GM13977 (cell line): ENCODE measurements at regions not wholly inside any gene's neighbourhood (a gene's known extent, or its start where the extent isn't known, plus 50 kb on each side); places are given as distances from the start of the nearest gene placed in this dataset.

ENCODE experiments used
- DNase-seq: peaks from one replicate; pipeline ENCODE4 v3.0.0; 2012; ENCODE audit warnings: low spot score
- in situ Hi-C: fragments of 300-500 bp; cut with MboI; formaldehyde crosslinking; loops from one replicate; pipeline ENCODE4 v1.12.0; 2022; ENCODE audit warnings: low sequenced_read_pairs, low pct_unique_long_range_greater_than_20kb, mixed read lengths, inconsistent platforms; ENCODE audit not compliant: unreplicated experiment
- TF ChIP-seq, protein P1 (sequence below): IDR thresholded peaks from 2 replicates; pipeline ENCODE4 v1.5.1; 2012; ENCODE audit warnings: mild to moderate bottlenecking, control low read depth; ENCODE audit not compliant: insufficient read depth; ENCODE audit errors: extremely low read depth, missing control alignments

GRCh38 chr17:52790359-52790955 lies 631.9 kb upstream of the CA10 start:
- TF ChIP-seq, protein P1, sequence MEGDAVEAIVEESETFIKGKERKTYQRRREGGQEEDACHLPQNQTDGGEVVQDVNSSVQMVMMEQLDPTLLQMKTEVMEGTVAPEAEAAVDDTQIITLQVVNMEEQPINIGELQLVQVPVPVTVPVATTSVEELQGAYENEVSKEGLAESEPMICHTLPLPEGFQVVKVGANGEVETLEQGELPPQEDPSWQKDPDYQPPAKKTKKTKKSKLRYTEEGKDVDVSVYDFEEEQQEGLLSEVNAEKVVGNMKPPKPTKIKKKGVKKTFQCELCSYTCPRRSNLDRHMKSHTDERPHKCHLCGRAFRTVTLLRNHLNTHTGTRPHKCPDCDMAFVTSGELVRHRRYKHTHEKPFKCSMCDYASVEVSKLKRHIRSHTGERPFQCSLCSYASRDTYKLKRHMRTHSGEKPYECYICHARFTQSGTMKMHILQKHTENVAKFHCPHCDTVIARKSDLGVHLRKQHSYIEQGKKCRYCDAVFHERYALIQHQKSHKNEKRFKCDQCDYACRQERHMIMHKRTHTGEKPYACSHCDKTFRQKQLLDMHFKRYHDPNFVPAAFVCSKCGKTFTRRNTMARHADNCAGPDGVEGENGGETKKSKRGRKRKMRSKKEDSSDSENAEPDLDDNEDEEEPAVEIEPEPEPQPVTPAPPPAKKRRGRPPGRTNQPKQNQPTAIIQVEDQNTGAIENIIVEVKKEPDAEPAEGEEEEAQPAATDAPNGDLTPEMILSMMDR: no peak
- DNase-seq: no peak
- in situ Hi-C loops: no loop called here

DNA sequence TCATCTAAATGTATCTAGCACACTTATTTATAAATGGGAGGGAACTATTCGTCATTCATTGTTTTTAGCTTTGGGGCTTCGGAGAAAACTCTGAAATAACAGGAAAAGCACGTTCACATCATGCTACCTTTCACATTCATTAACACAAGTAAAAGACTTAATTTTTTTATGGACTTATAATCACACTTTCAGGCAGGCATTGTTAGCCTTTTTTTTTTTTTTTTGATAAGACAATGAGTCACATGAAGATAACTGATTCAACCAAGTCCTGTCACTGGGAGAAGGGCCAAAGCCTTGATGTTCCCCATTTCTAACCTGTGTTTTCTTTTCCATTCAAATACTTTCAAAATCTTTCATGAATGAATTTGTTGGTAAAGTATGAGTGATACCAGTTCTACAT lies 631.3 kb upstream of the CA10 start:
- TF ChIP-seq, protein P1: no peak
- DNase-seq: no peak
- in situ Hi-C loops: no loop called here

DNA sequence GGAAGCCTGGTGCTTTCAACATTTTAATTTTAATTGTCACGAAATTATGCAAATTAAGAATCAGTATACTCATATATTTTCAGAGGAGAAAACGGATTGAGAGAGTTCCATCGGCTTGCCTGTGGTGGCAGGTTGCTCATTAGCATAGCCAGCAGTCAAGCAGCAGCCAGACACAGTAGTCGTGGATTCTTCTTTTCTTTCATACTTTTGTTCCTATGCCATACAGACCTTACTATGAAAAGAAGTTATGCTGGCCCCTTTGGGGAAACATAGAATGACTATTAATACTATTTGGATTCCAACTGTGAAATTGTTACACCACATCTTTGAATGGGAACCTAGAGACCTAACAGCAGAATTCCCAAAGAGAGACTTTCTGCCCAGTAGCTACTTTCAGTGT lies 617.7 kb upstream of the CA10 start:
- TF ChIP-seq, protein P1: no peak
- in situ Hi-C loops: no loop called here
- DNase-seq: no peak

DNA sequence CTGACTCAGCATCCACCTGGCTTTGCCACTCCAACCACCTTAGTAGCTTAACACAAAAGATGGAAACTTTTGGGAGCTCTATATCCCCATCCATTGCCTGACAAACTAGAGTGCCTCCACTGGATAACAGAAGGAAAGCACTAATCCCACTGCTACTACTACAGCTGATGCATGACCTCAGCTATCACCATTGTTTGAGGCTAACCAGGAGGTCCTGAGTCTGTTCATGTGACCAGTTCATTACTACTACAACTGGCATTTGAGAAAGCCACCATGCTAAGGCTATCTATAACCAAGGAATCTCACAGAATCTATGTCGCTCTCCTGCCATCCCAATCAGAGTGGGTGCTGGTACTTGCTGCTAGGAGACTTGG lies 604.3 kb upstream of the CA10 start:
- DNase-seq: no peak
- TF ChIP-seq, protein P1: no peak
- in situ Hi-C loops: no loop called here

- DNase-seq: no peak
- in situ Hi-C loops: no loop called here
- TF ChIP-seq, protein P1: no peak
These were observed 603.8 kb upstream of the CA10 start for GRCh38 chr17:52762147-52762793.

DNA sequence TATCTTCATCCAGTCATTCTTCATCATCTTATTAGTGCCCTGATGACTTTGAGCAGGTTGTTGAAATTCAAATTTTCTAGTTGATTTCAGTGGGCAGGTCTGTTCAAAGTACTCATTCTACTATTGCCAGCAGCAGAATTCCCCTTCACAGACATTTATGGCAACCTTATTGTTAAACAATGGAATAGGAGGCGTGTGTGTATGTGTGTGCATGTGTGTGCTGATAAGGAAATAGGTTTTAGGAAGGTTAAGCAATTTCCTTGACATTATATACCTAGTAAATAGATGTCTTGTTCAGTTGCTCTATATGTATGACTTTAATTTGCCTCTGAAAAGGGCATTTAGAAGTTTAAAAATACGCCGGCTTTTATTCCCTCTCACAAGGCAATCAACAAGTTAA lies 601.4 kb upstream of the CA10 start:
- in situ Hi-C loops: no loop called here
- TF ChIP-seq, protein P1: no peak
- DNase-seq: no peak
